ENCODE measurements at regions not wholly inside any gene's neighbourhood (a gene's known extent, or its start where the extent isn't known, plus 50 kb on each side); places are given as distances from the start of the nearest gene placed in this dataset.
"Not testable (repeated sequence)": the region's sequence is repeated elsewhere in the genome, so short reads cannot be mapped to it uniquely, and the experiment has no call there.

GRCh38 chr5:153939101-153939500, 99.6 kb downstream of the FAM114A2 start:
- no peak for DNase-seq (ENCODE audit: low read depth in 4 of 4, low spot score in 3 of 4)

GRCh38 chr5:153938191-153938842, 100.4 kb downstream of the FAM114A2 start:
- DNase-seq (ENCODE audit: low read depth in 4 of 4, low spot score in 3 of 4): no peak

GRCh38 chr5:153937661-153938060, 101.0 kb downstream of the FAM114A2 start:
- no peak for DNase-seq (ENCODE audit: low read depth in 4 of 4, low spot score in 3 of 4)

- not testable (repeated sequence) for DNase-seq (ENCODE audit: low read depth in 4 of 4, low spot score in 3 of 4)
These were observed 103.6 kb downstream of the FAM114A2 start for GRCh38 chr5:153935151-153935550.

- DNase-seq (ENCODE audit: low read depth in 4 of 4, low spot score in 3 of 4): no peak
These were observed 112.5 kb downstream of the FAM114A2 start for GRCh38 chr5:153926201-153926600.

GRCh38 chr5:153919161-153919560, 119.5 kb downstream of the FAM114A2 start:
- DNase-seq (ENCODE audit: low read depth in 4 of 4, low spot score in 3 of 4): no peak

GRCh38 chr5:153907170-153907775, 131.4 kb downstream of the FAM114A2 start:
- no peak for DNase-seq (ENCODE audit: low read depth in 4 of 4, low spot score in 3 of 4)

GRCh38 chr5:153905219-153905618, 133.5 kb downstream of the FAM114A2 start:
- no peak for DNase-seq (ENCODE audit: low read depth in 4 of 4, low spot score in 3 of 4)

- no peak for DNase-seq (ENCODE audit: low read depth in 4 of 4, low spot score in 3 of 4)
These were observed 135.4 kb downstream of the FAM114A2 start for GRCh38 chr5:153903321-153903720.

- DNase-seq (ENCODE audit: low read depth in 4 of 4, low spot score in 3 of 4): no peak
These were observed 136.7 kb downstream of the FAM114A2 start for GRCh38 chr5:153902016-153902415.

GRCh38 chr5:153901449-153901848, 137.3 kb downstream of the FAM114A2 start:
- no peak for DNase-seq (ENCODE audit: low read depth in 4 of 4, low spot score in 3 of 4)

GRCh38 chr5:153900703-153901395, 137.9 kb downstream of the FAM114A2 start:
- DNase-seq (ENCODE audit: low read depth in 4 of 4, low spot score in 3 of 4): no peak

GRCh38 chr5:153899746-153900145, 139.0 kb downstream of the FAM114A2 start:
- DNase-seq (ENCODE audit: low read depth in 4 of 4, low spot score in 3 of 4): no peak

- peak in 2 of 4 donors; percentile 8 to 13 for DNase-seq (ENCODE audit: low read depth in 4 of 4, low spot score in 3 of 4)
These were observed 142.0 kb downstream of the FAM114A2 start for GRCh38 chr5:153896701-153897100.

GRCh38 chr5:153896117-153896516, 142.6 kb downstream of the FAM114A2 start:
- DNase-seq (ENCODE audit: low read depth in 4 of 4, low spot score in 3 of 4): no peak

GRCh38 chr5:153895266-153895665, 143.4 kb downstream of the FAM114A2 start:
- no peak for DNase-seq (ENCODE audit: low read depth in 4 of 4, low spot score in 3 of 4)

- DNase-seq (ENCODE audit: low read depth in 4 of 4, low spot score in 3 of 4): no peak
These were observed 144.9 kb downstream of the FAM114A2 start for GRCh38 chr5:153893817-153894216.

GRCh38 chr5:153891394-153891793, 147.3 kb downstream of the FAM114A2 start:
- no peak for DNase-seq (ENCODE audit: low read depth in 4 of 4, low spot score in 3 of 4)

GRCh38 chr5:153888781-153889180, 149.9 kb downstream of the FAM114A2 start:
- DNase-seq (ENCODE audit: low read depth in 4 of 4, low spot score in 3 of 4): no peak

GRCh38 chr5:153885141-153885540, 153.6 kb downstream of the FAM114A2 start:
- no peak for DNase-seq (ENCODE audit: low read depth in 4 of 4, low spot score in 3 of 4)

- DNase-seq (ENCODE audit: low read depth in 4 of 4, low spot score in 3 of 4): no peak
These were observed 154.1 kb downstream of the FAM114A2 start for GRCh38 chr5:153884612-153884957.
